SH-SY5Y (cell line): ENCODE measurements at regions not wholly inside any gene's neighbourhood (a gene's known extent, or its start where the extent isn't known, plus 50 kb on each side); places are given as distances from the start of the nearest gene placed in this dataset.

ENCODE experiments used
- GATA2 ChIP-seq: IDR thresholded peaks from 2 replicates; pipeline ENCODE4 v1.6.1; 2011; ENCODE audit warnings: mild to moderate bottlenecking, low read depth, low read length
- GATA3 ChIP-seq: IDR thresholded peaks from 2 replicates; pipeline ENCODE4 v1.6.1; 2011; ENCODE audit warnings: low read depth, mild to moderate bottlenecking, low read length, moderate library complexity

GRCh38 chr3:124207873-124208485, 216.1 kb upstream of the ROPN1 start:
- TF ChIP-seq GATA2 (no peak), GATA3 (no peak)
